GM11168 (cell line): ENCODE measurements at regions not wholly inside any gene's neighbourhood (a gene's known extent, or its start where the extent isn't known, plus 50 kb on each side); places are given as distances from the start of the nearest gene placed in this dataset.
"Not testable (repeated sequence)": the region's sequence is repeated elsewhere in the genome, so short reads cannot be mapped to it uniquely, and the experiment has no call there.

Source experiments
- in situ Hi-C: fragments of 300-500 bp; cut with MboI; formaldehyde crosslinking; loops from one replicate; pipeline ENCODE4 v1.12.0; 2022; ENCODE audit warnings: low sequenced_read_pairs; ENCODE audit not compliant: unreplicated experiment

- in situ Hi-C loops = no loop called here
These were observed 66.4 kb upstream of the TLL1 start for GRCh38 chr4:165806613-165807012.

DNA sequence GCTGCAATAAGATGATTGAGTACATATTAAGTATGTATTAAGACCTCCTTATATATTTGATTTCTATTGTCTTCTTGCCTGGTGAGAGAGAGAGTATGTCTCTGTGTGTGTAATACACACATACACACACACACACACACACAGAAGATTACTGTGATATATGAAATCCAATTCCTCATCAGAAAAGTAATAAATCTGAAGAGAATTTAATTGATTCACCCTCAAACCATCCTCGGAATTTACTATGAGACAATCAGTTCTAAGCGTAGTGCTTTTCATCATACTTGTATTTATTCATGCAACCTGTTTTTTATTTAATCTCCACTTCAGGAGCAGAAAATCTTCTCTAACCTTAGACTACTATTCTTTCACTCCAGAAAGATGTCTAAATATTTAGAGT lies 62.3 kb upstream of the TLL1 start:
- in situ Hi-C loops = no loop called here

GRCh38 chr4:165813606-165814005 lies 59.4 kb upstream of the TLL1 start:
- in situ Hi-C loops = no loop called here

DNA sequence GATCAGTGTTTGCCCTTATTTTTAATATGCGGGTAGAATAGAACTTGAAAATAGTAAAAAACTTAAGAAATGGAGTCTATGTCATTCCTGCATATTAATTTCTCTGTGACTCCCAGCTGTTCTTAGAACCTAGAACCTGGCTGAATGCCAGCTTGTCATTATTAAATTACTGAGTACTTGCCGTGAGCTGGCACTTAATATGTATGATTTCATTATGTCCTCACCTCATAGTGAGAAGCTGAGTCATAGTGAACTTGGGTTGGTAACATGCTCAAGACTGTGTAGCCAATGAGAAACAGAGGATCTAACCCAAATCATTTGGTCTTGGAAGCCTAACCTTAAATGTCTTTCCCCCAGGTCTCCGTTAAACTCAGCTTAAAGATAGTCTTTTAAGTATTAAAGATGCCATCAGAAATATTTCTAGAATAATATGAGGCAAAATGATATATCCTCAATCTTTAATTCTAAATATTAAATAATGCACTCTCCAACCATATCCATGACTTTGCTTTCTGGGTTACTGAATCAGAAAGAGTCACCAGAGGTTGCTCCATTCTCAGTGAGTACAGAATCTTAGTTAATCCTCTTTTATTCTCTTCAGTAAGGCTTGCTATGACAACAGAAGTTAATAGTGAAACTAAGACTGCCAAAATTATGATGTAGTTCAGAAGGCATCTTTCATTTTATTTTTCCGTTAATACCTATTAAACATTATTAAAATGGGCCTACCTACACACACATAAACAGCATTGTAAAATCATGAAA lies 58.6 kb upstream of the TLL1 start:
- in situ Hi-C loops = no loop called here

- in situ Hi-C loops = not testable (repeated sequence)
These were observed 53.9 kb upstream of the TLL1 start for GRCh38 chr4:165819126-165819525.
